ENCODE measurements at regions not wholly inside any gene's neighbourhood (a gene's known extent, or its start where the extent isn't known, plus 50 kb on each side); places are given as distances from the start of the nearest gene placed in this dataset.

- no peak for TF ChIP-seq CTCF (IDR thresholded peaks at IDR 0.05)
- TF ChIP-seq POLR2A (IDR thresholded peaks at IDR 0.05): no peak
These were observed 64.8 kb downstream of the ARHGAP35 start for GRCh38 chr19:46925548-46925950.
